Brain microvascular endothelial cell (primary cell): ENCODE measurements at regions not wholly inside any gene's neighbourhood (a gene's known extent, or its start where the extent isn't known, plus 50 kb on each side); places are given as distances from the start of the nearest gene placed in this dataset.

ENCODE experiments used
- DNase-seq: peaks from one replicate; pipeline ENCODE4 v3.0.0-alpha.2; 2020
- H3K27ac ChIP-seq: fragments of 250-450 bp; sonication (Bioruptor Pico); 2 replicates; pipeline ENCODE4 v1.5.1; 2020; ENCODE audit warnings: mild to moderate bottlenecking, moderate library complexity
- H3K27me3 ChIP-seq: fragments of 250-450 bp; sonication (Bioruptor Pico); replicated peaks from 2 replicates; pipeline ENCODE4 v1.5.1; 2020; ENCODE audit warnings: mild to moderate bottlenecking
- H3K36me3 ChIP-seq: fragments of 250-450 bp; sonication (Bioruptor Pico); replicated peaks from 2 replicates; pipeline ENCODE4 v1.5.1; 2020; ENCODE audit warnings: mild to moderate bottlenecking
- H3K4me3 ChIP-seq: 2 replicates; pipeline ENCODE4 v1.5.1; 2011; ENCODE audit warnings: low read depth, mild to moderate bottlenecking, control low read depth, low read length, moderate library complexity
- CTCF ChIP-seq: IDR thresholded peaks from 2 replicates; pipeline ENCODE4 v1.5.1; 2011; ENCODE audit warnings: low read depth, mild to moderate bottlenecking, moderate library complexity, low read length, control low read depth, inconsistent platforms; ENCODE audit errors: missing control alignments
- in situ Hi-C: cut with HindIII; loops from 2 replicates; pipeline ENCODE4 v1.10.0; 2017; ENCODE audit warnings: low sequenced_read_pairs, low pct_ligation_motif_present

- TF ChIP-seq CTCF: no peak
- no peaks in the 10 kb centered on the region for H3K36me3 ChIP-seq
- no peak overlapping the region for H3K27ac ChIP-seq
- no peak for DNase-seq
- in situ Hi-C loops: no loop called here
- no peaks in the 10 kb centered on the region for H3K27me3 ChIP-seq
- H3K4me3 ChIP-seq: no peak overlapping the region
Measured at GRCh38 chrX:39029221-39029620, 228.0 kb downstream of the MID1IP1 start.

- no peaks in the 10 kb centered on the region for H3K27me3 ChIP-seq
- no peak for DNase-seq
- no peaks in the 10 kb centered on the region for H3K36me3 ChIP-seq
- H3K4me3 ChIP-seq: no peak overlapping the region
- no peak for TF ChIP-seq CTCF
- no peak overlapping the region for H3K27ac ChIP-seq
- in situ Hi-C loops: no loop called here
Measured at GRCh38 chrX:39030636-39031035, 229.4 kb downstream of the MID1IP1 start.

GRCh38 chrX:39039890-39040289 is 238.6 kb downstream of the MID1IP1 start:
- in situ Hi-C loops: no loop called here

GRCh38 chrX:39043838-39044550 is 242.7 kb downstream of the MID1IP1 start:
- TF ChIP-seq CTCF: no peak
- H3K27me3 ChIP-seq: no peaks in the 10 kb centered on the region
- no peak for DNase-seq
- no peaks in the 10 kb centered on the region for H3K36me3 ChIP-seq
- no peak overlapping the region for H3K4me3 ChIP-seq
- in situ Hi-C loops: no loop called here
- H3K27ac ChIP-seq: no peak overlapping the region

More at GRCh38 chrX:39039890-39040289, 238.6 kb downstream of the MID1IP1 start:
- no peak for DNase-seq
- Histone ChIP-seq H3K36me3 (no peaks in the 10 kb centered on the region), H3K4me3 (no peak overlapping the region), H3K27me3 (no peaks in the 10 kb centered on the region), H3K27ac (no peak overlapping the region)
- TF ChIP-seq CTCF: no peak

GRCh38 chrX:39047174-39047573 is 245.9 kb downstream of the MID1IP1 start:
- no peak for DNase-seq
- in situ Hi-C loops: no loop called here
- H3K36me3 ChIP-seq: no peaks in the 10 kb centered on the region
- no peak overlapping the region for H3K4me3 ChIP-seq
- no peaks in the 10 kb centered on the region for H3K27me3 ChIP-seq
- no peak for TF ChIP-seq CTCF
- no peak overlapping the region for H3K27ac ChIP-seq

GRCh38 chrX:39049975-39050374 is 248.7 kb downstream of the MID1IP1 start:
- H3K36me3 ChIP-seq: no peaks in the 10 kb centered on the region
- no peaks in the 10 kb centered on the region for H3K27me3 ChIP-seq
- DNase-seq: no peak
- H3K4me3 ChIP-seq: no peak overlapping the region
- TF ChIP-seq CTCF: no peak
- in situ Hi-C loops: no loop called here
- H3K27ac ChIP-seq: no peak overlapping the region
